Body of pancreas (tissue), 4 donors: ENCODE measurements at regions not wholly inside any gene's neighbourhood (a gene's known extent, or its start where the extent isn't known, plus 50 kb on each side); places are given as distances from the start of the nearest gene placed in this dataset.

Experiments used
- POLR2A ChIP-seq, 3 donors: fragments of 450-650 bp; IDR thresholded peaks; one replicate each; pipeline ENCODE4 v1.6.1; 2016; ENCODE audit warnings: antibody characterized with exemption in 3 of 3, mild to moderate bottlenecking in 2 of 3
- TF ChIP-seq, protein P1 (sequence below), 7 experiments: fragments of 450-650 bp in 4 of 7; fragments of 200-600 bp in 3 of 7; sonication (generic) in 3 of 7; IDR thresholded peaks; one replicate each; pipeline ENCODE4 v1.5.1; 2016 to 2019; ENCODE audit warnings: antibody characterized with exemption in 7 of 7

DNA sequence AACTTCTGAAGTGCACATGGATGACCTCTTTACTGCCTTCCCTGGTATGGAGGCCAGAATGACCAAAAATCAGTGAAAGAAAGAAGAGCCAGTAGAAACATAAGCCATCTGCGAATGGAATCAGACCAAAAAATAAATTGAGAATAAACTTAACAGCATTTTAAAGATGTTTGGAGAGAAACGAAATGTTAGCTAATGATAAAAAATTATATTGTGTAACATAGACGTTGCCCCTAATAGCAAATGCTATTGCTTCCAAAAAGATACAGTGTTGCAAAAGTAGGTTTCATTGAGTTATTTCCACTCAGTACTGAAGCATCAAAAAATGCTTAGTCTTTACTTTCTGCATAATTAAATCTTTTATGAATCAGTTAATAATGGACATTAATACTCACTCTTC lies 371.7 kb downstream of the LIG4 start:
- TF ChIP-seq, protein P1, sequence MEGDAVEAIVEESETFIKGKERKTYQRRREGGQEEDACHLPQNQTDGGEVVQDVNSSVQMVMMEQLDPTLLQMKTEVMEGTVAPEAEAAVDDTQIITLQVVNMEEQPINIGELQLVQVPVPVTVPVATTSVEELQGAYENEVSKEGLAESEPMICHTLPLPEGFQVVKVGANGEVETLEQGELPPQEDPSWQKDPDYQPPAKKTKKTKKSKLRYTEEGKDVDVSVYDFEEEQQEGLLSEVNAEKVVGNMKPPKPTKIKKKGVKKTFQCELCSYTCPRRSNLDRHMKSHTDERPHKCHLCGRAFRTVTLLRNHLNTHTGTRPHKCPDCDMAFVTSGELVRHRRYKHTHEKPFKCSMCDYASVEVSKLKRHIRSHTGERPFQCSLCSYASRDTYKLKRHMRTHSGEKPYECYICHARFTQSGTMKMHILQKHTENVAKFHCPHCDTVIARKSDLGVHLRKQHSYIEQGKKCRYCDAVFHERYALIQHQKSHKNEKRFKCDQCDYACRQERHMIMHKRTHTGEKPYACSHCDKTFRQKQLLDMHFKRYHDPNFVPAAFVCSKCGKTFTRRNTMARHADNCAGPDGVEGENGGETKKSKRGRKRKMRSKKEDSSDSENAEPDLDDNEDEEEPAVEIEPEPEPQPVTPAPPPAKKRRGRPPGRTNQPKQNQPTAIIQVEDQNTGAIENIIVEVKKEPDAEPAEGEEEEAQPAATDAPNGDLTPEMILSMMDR (IDR thresholded peaks at IDR 0.05): no peak
- TF ChIP-seq POLR2A (IDR thresholded peaks at IDR 0.05): no peak
